ENCODE measurements at regions not wholly inside any gene's neighbourhood (a gene's known extent, or its start where the extent isn't known, plus 50 kb on each side); places are given as distances from the start of the nearest gene placed in this dataset.

DNA sequence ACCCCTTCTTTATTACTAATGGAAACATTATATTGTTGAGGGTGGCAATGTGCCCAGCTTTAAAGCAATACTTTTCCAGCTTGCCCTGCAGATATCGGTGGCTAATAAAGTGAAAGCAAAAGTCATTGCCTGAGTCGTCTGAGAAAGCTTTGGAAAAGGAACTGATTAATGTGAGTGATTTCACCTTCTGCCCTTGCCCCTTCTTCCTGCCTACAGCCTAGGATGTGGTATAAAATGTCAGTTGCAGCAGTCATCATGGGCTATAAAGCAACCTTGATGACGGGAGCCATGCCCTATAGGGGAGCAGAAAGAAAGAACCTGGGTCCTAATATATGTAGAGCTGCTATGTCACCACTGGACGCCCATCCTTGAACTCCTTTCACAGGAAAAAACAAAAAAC is 132.4 kb upstream of the USP9X start:
- no peaks in the 10 kb centered on the region for H3K36me3 ChIP-seq (ENCODE audit: control insufficient read depth in 1 of 2, insufficient read depth in 2 of 2, low read length in 2 of 2)
- H3K4me2 ChIP-seq (ENCODE audit: low read length) = no peak overlapping the region
- no peaks in the 10 kb centered on the region for H3K79me1 ChIP-seq (ENCODE audit: low read length)
- no peak overlapping the region for H4K12ac ChIP-seq (ENCODE audit: low read depth, low read length)
- no peak overlapping the region for H3K27ac ChIP-seq (ENCODE audit: low read depth, low read length)
- H3K4me3 ChIP-seq (ENCODE audit: low read depth, low read length) = no peak overlapping the region
- no peak overlapping the region for H2AFZ ChIP-seq (ENCODE audit: insufficient read depth, low read length, poor library complexity)
- no peak overlapping the region for H4K8ac ChIP-seq (ENCODE audit: low read depth, low read length)
- H2AK5ac ChIP-seq (ENCODE audit: low read length) = no peak overlapping the region
- no peak overlapping the region for H2BK5ac ChIP-seq (ENCODE audit: low read depth, low read length, poor library complexity)
- DNase-seq = no peak
- no peak overlapping the region for H3K23ac ChIP-seq (ENCODE audit: low read length)
- no peaks in the 10 kb centered on the region for H3K79me2 ChIP-seq (ENCODE audit: control insufficient read depth, insufficient read depth, low read length, poor library complexity)
- no peaks in the 10 kb centered on the region for H3K27me3 ChIP-seq (ENCODE audit: insufficient read depth, low read length)
- H3K9me3 ChIP-seq (ENCODE audit: insufficient read depth, low read depth, low read length) = no peaks in the 10 kb centered on the region
- no peak overlapping the region for H2BK120ac ChIP-seq (ENCODE audit: insufficient read depth, low read length, poor library complexity)
- no peak overlapping the region for H2BK12ac ChIP-seq (ENCODE audit: low read length)
- no peak overlapping the region for H3K9ac ChIP-seq (ENCODE audit: low read length)
- no peak overlapping the region for H3K18ac ChIP-seq (ENCODE audit: low read length)
- no peaks in the 10 kb centered on the region for H3K4me1 ChIP-seq (ENCODE audit: control insufficient read depth in 1 of 2, insufficient read depth in 2 of 2, low read length in 2 of 2)
- WGBS (ENCODE audit: extremely low coverage, insufficient coverage, insufficient read length) = no CpG with 5 or more reads among the region's 4 CpGs
- no peak overlapping the region for H3K4ac ChIP-seq (ENCODE audit: low read depth, low read length)
- H4K91ac ChIP-seq (ENCODE audit: low read depth, low read length) = no peak overlapping the region
- H3K14ac ChIP-seq (ENCODE audit: low read length) = no peak overlapping the region

DNA sequence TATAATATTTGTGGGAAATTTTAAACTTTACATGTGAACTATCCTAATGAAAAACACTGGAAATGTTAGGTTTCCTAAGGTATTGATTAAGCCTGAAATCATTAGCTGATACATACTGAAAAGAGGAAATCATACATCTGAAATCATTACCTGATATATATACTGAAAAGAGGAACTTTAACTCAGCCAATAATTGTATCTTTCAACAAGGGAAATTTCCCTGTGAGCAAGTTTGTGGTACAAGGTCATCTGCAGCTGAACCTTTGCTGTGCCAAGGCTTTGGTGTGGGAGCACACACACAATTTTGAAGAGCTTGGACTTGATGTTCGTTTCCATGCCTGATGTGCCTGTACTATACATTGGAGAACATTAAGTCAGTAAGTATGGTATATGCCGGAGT is 131.9 kb upstream of the USP9X start:
- no peak overlapping the region for H2BK120ac ChIP-seq (ENCODE audit: insufficient read depth, low read length, poor library complexity)
- H3K4me2 ChIP-seq (ENCODE audit: low read length) = no peak overlapping the region
- H3K9ac ChIP-seq (ENCODE audit: low read length) = no peak overlapping the region
- no peak overlapping the region for H3K14ac ChIP-seq (ENCODE audit: low read length)
- no peaks in the 10 kb centered on the region for H3K9me3 ChIP-seq (ENCODE audit: insufficient read depth, low read depth, low read length)
- H3K18ac ChIP-seq (ENCODE audit: low read length) = no peak overlapping the region
- H3K79me2 ChIP-seq (ENCODE audit: control insufficient read depth, insufficient read depth, low read length, poor library complexity) = no peaks in the 10 kb centered on the region
- H3K4me1 ChIP-seq (ENCODE audit: control insufficient read depth in 1 of 2, insufficient read depth in 2 of 2, low read length in 2 of 2) = no peaks in the 10 kb centered on the region
- no peaks in the 10 kb centered on the region for H3K27me3 ChIP-seq (ENCODE audit: insufficient read depth, low read length)
- no peak overlapping the region for H3K27ac ChIP-seq (ENCODE audit: low read depth, low read length)
- H2BK12ac ChIP-seq (ENCODE audit: low read length) = no peak overlapping the region
- no CpG with 5 or more reads among the region's 2 CpGs for WGBS (ENCODE audit: extremely low coverage, insufficient coverage, insufficient read length)
- H3K36me3 ChIP-seq (ENCODE audit: control insufficient read depth in 1 of 2, insufficient read depth in 2 of 2, low read length in 2 of 2) = no peaks in the 10 kb centered on the region
- DNase-seq = no peak
- no peaks in the 10 kb centered on the region for H3K79me1 ChIP-seq (ENCODE audit: low read length)
- H2AK5ac ChIP-seq (ENCODE audit: low read length) = no peak overlapping the region
- no peak overlapping the region for H3K4ac ChIP-seq (ENCODE audit: low read depth, low read length)
- H3K23ac ChIP-seq (ENCODE audit: low read length) = no peak overlapping the region
- no peak overlapping the region for H2AFZ ChIP-seq (ENCODE audit: insufficient read depth, low read length, poor library complexity)
- no peak overlapping the region for H4K8ac ChIP-seq (ENCODE audit: low read depth, low read length)
- H4K12ac ChIP-seq (ENCODE audit: low read depth, low read length) = no peak overlapping the region
- H4K91ac ChIP-seq (ENCODE audit: low read depth, low read length) = no peak overlapping the region
- H3K4me3 ChIP-seq (ENCODE audit: low read depth, low read length) = no peak overlapping the region
- H2BK5ac ChIP-seq (ENCODE audit: low read depth, low read length, poor library complexity) = no peak overlapping the region

- no peak overlapping the region for H2BK12ac ChIP-seq (ENCODE audit: low read length)
- no peak overlapping the region for H3K4me2 ChIP-seq (ENCODE audit: low read length)
- no peak overlapping the region for H3K14ac ChIP-seq (ENCODE audit: low read length)
- no peak overlapping the region for H3K9ac ChIP-seq (ENCODE audit: low read length)
- H4K8ac ChIP-seq (ENCODE audit: low read depth, low read length) = no peak overlapping the region
- no peak overlapping the region for H2AFZ ChIP-seq (ENCODE audit: insufficient read depth, low read length, poor library complexity)
- H4K91ac ChIP-seq (ENCODE audit: low read depth, low read length) = no peak overlapping the region
- DNase-seq = no peak
- H3K18ac ChIP-seq (ENCODE audit: low read length) = no peak overlapping the region
- no peaks in the 10 kb centered on the region for H3K9me3 ChIP-seq (ENCODE audit: insufficient read depth, low read depth, low read length)
- no peaks in the 10 kb centered on the region for H3K27me3 ChIP-seq (ENCODE audit: insufficient read depth, low read length)
- WGBS (ENCODE audit: extremely low coverage, insufficient coverage, insufficient read length) = no CpG with 5 or more reads among the region's 4 CpGs
- H3K79me1 ChIP-seq (ENCODE audit: low read length) = no peaks in the 10 kb centered on the region
- no peak overlapping the region for H3K23ac ChIP-seq (ENCODE audit: low read length)
- H3K36me3 ChIP-seq (ENCODE audit: control insufficient read depth in 1 of 2, insufficient read depth in 2 of 2, low read length in 2 of 2) = no peaks in the 10 kb centered on the region
- H2BK5ac ChIP-seq (ENCODE audit: low read depth, low read length, poor library complexity) = no peak overlapping the region
- no peak overlapping the region for H4K12ac ChIP-seq (ENCODE audit: low read depth, low read length)
- no peak overlapping the region for H2AK5ac ChIP-seq (ENCODE audit: low read length)
- no peak overlapping the region for H3K27ac ChIP-seq (ENCODE audit: low read depth, low read length)
- no peak overlapping the region for H3K4ac ChIP-seq (ENCODE audit: low read depth, low read length)
- no peaks in the 10 kb centered on the region for H3K79me2 ChIP-seq (ENCODE audit: control insufficient read depth, insufficient read depth, low read length, poor library complexity)
- no peak overlapping the region for H2BK120ac ChIP-seq (ENCODE audit: insufficient read depth, low read length, poor library complexity)
- H3K4me3 ChIP-seq (ENCODE audit: low read depth, low read length) = no peak overlapping the region
- H3K4me1 ChIP-seq (ENCODE audit: control insufficient read depth in 1 of 2, insufficient read depth in 2 of 2, low read length in 2 of 2) = peaks cover 0 to 2% of the 10 kb centered on the region in 2 experiments
Observed at GRCh38 chrX:40960041-40960440, 125.2 kb upstream of the USP9X start.

DNA sequence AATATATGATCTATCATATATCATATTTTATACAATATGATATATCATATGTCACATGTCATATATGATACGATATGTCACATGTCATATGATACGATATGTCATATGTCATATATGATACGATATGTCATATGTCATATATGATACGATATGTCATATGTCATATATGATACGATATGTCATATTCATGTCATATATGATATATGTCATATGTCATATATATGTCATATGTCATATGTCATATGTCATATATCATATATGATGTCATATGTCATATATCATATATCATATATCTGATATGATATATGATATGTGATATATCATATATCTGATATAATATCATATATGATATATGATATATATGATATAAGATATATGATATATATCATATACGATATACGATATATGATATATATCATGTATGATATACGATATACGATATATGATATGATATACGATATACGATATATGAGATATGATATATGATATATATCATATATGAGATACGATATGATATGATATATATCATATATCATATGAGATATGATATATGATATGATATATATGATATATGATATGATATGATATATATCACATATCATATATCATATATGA is 122.3 kb upstream of the USP9X start:
- H3K4ac ChIP-seq (ENCODE audit: low read depth, low read length) = no peak overlapping the region
- no peak overlapping the region for H3K23ac ChIP-seq (ENCODE audit: low read length)
- H3K9me3 ChIP-seq (ENCODE audit: insufficient read depth, low read depth, low read length) = no peaks in the 10 kb centered on the region
- H3K27ac ChIP-seq (ENCODE audit: low read depth, low read length) = no peak overlapping the region
- H3K18ac ChIP-seq (ENCODE audit: low read length) = no peak overlapping the region
- WGBS (ENCODE audit: extremely low coverage, insufficient coverage, insufficient read length) = no CpG with 5 or more reads among the region's 12 CpGs
- H2BK5ac ChIP-seq (ENCODE audit: low read depth, low read length, poor library complexity) = no peak overlapping the region
- H2AK5ac ChIP-seq (ENCODE audit: low read length) = no peak overlapping the region
- no peak overlapping the region for H4K91ac ChIP-seq (ENCODE audit: low read depth, low read length)
- peaks cover 0 to 2% of the 10 kb centered on the region in 2 experiments for H3K4me1 ChIP-seq (ENCODE audit: control insufficient read depth in 1 of 2, insufficient read depth in 2 of 2, low read length in 2 of 2)
- H3K4me3 ChIP-seq (ENCODE audit: low read depth, low read length) = no peak overlapping the region
- no peak overlapping the region for H3K9ac ChIP-seq (ENCODE audit: low read length)
- no peaks in the 10 kb centered on the region for H3K79me2 ChIP-seq (ENCODE audit: control insufficient read depth, insufficient read depth, low read length, poor library complexity)
- H3K36me3 ChIP-seq (ENCODE audit: control insufficient read depth in 1 of 2, insufficient read depth in 2 of 2, low read length in 2 of 2) = no peaks in the 10 kb centered on the region
- no peak overlapping the region for H3K4me2 ChIP-seq (ENCODE audit: low read length)
- H3K27me3 ChIP-seq (ENCODE audit: insufficient read depth, low read length) = no peaks in the 10 kb centered on the region
- H2AFZ ChIP-seq (ENCODE audit: insufficient read depth, low read length, poor library complexity) = no peak overlapping the region
- H3K79me1 ChIP-seq (ENCODE audit: low read length) = no peaks in the 10 kb centered on the region
- H4K12ac ChIP-seq (ENCODE audit: low read depth, low read length) = no peak overlapping the region
- H3K14ac ChIP-seq (ENCODE audit: low read length) = no peak overlapping the region
- no peak for DNase-seq
- H4K8ac ChIP-seq (ENCODE audit: low read depth, low read length) = no peak overlapping the region
- no peak overlapping the region for H2BK12ac ChIP-seq (ENCODE audit: low read length)
- H2BK120ac ChIP-seq (ENCODE audit: insufficient read depth, low read length, poor library complexity) = no peak overlapping the region

Measured in trophoblast cell (in vitro differentiated cells and primary cell).